ENCODE measurements at regions not wholly inside any gene's neighbourhood (a gene's known extent, or its start where the extent isn't known, plus 50 kb on each side); places are given as distances from the start of the nearest gene placed in this dataset.

- Histone ChIP-seq H3K23me2 (ENCODE audit: low read depth, low read length) (no peaks in the 10 kb centered on the region), H3K4me2 (ENCODE audit: insufficient read depth in 1 of 2, low read depth in 2 of 2, low read length in 2 of 2) (no peak overlapping the region), H3K4me1 (replicated peaks in 1 of 4; ENCODE audit: control insufficient read depth in 3 of 4, insufficient read depth in 4 of 4, low read length in 3 of 4) (no peaks in the 10 kb centered on the region), H3K27me3 (replicated peaks in 1 of 4; ENCODE audit: control insufficient read depth in 3 of 4, extremely low read depth in 1 of 4, insufficient read depth in 3 of 4, low read length in 3 of 4) (no peaks in the 10 kb centered on the region), H3K79me2 (ENCODE audit: control insufficient read depth in 1 of 2, insufficient read depth in 2 of 2, low read length in 2 of 2) (no peaks in the 10 kb centered on the region), H3K23ac (ENCODE audit: insufficient read length) (no peak overlapping the region), H2BK120ac (replicated peaks; ENCODE audit: low read depth, low read length) (no peak overlapping the region), H4K8ac (ENCODE audit: extremely low read depth, insufficient read depth, low read length) (no peak overlapping the region), H3K9ac (replicated peaks in 1 of 4; ENCODE audit: extremely low read depth in 1 of 4, low read depth in 3 of 4, low read length in 3 of 4) (no peak overlapping the region), H3K18ac (ENCODE audit: extremely low read depth, low read length) (no peak overlapping the region), H3K79me1 (ENCODE audit: low read depth, low read length) (no peaks in the 10 kb centered on the region), H3K4ac (replicated peaks; ENCODE audit: insufficient read length, low read depth, low read length) (no peak overlapping the region), H2BK5ac (ENCODE audit: low read depth, low read length) (no peak overlapping the region), H3K56ac (replicated peaks; ENCODE audit: insufficient read length, low read depth, low read length) (no peak overlapping the region), H2BK12ac (ENCODE audit: low read depth, low read length) (no peak overlapping the region), H2BK15ac (ENCODE audit: low read length) (no peak overlapping the region), H4K5ac (ENCODE audit: insufficient read length, low read depth, low read length) (no peak overlapping the region), H3K27ac (ENCODE audit: low read depth, low read length) (no peak overlapping the region), H4K20me1 (replicated peaks in 1 of 2; ENCODE audit: control insufficient read depth in 1 of 2, insufficient read depth in 2 of 2, low read length in 2 of 2) (no peaks in the 10 kb centered on the region), H3K36me3 (ENCODE audit: control insufficient read depth in 2 of 4, insufficient read depth in 4 of 4, low read length in 3 of 4) (no peaks in the 10 kb centered on the region), H2AFZ (ENCODE audit: low read length) (no peak overlapping the region), H2BK20ac (ENCODE audit: low read length) (no peak overlapping the region), H3K9me3 (ENCODE audit: insufficient read depth in 2 of 2, low read depth in 1 of 2, low read length in 1 of 2) (no peaks in the 10 kb centered on the region), H3K4me3 (ENCODE audit: extremely low read depth in 1 of 4, insufficient read depth in 2 of 4, low read depth in 3 of 4, low read length in 4 of 4) (no peak overlapping the region), H3K14ac (ENCODE audit: insufficient read length) (no peak overlapping the region), H2AK5ac (ENCODE audit: low read depth, low read length) (no peak overlapping the region), H4K91ac (replicated peaks; ENCODE audit: insufficient read length, low read length) (no peak overlapping the region)
- FAIRE-seq: no peak
- POLR2A ChIA-PET (ENCODE audit: partially characterized antibody): no interaction called here
- DNase-seq (ENCODE audit: low read depth in 1 of 2, low spot score in 2 of 2): no peak
- WGBS, 2 experiments (ENCODE audit: extremely low coverage in 1 of 2, insufficient coverage in 1 of 2, insufficient read length in 1 of 2, insufficient replicate concordance in 2 of 2, low coverage in 1 of 2, low lambda C conversion rate in 2 of 2, missing lambda C conversion rate in 1 of 2): 93% methylated on average over 2 of the region's 2 CpGs; no CpG with 5 or more reads in 1 of the 2 experiments
- TF ChIP-seq TBP (IDR thresholded peaks at IDR 0.05; ENCODE audit: low read depth, low read length) (no peak), CBX5 (IDR thresholded peaks at IDR 0.05; ENCODE audit: low read depth, low read length) (no peak), SP4 (IDR thresholded peaks at IDR 0.05; ENCODE audit: low read length) (no peak)
- CTCF ChIA-PET (ENCODE audit: partially characterized antibody): interaction anchor here (0.8 to 1.4 kb wide), 4 partner anchors 12 to 439 kb away, joined by 3 to 4 read pairs (median 3); no protein-coding TSS in a partner anchor
Observed at GRCh38 chr14:45811155-45811554, 558.2 kb upstream of the MIS18BP1 start.

All from H1 (cell line).